HepG2 (cell line): ENCODE measurements at regions not wholly inside any gene's neighbourhood (a gene's known extent, or its start where the extent isn't known, plus 50 kb on each side); places are given as distances from the start of the nearest gene placed in this dataset.

ENCODE experiments used
- FOXC1 ChIP-seq: sonication (generic); formaldehyde crosslinking; IDR thresholded peaks from 2 replicates; pipeline ENCODE4 v1.8.0; 2022; ENCODE audit warnings: mild to moderate bottlenecking, missing genetic modification reagents, borderline replicate concordance
- ISL2 ChIP-seq: sonication (generic); formaldehyde crosslinking; IDR thresholded peaks from 2 replicates; pipeline ENCODE4 v1.5.0; 2020; ENCODE audit warnings: missing genetic modification reagents
- POLR2AphosphoS5 ChIP-seq: IDR thresholded peaks from 2 replicates; pipeline ENCODE4 v1.6.1; 2012; ENCODE audit warnings: low read depth, low read length
- REXO4 ChIP-seq: sonication (generic); formaldehyde crosslinking; IDR thresholded peaks from 2 replicates; pipeline ENCODE4 v1.8.0; 2022; ENCODE audit warnings: missing genetic modification reagents, mild to moderate bottlenecking, borderline replicate concordance
- SALL2 ChIP-seq: sonication (generic); formaldehyde crosslinking; IDR thresholded peaks from 2 replicates; pipeline ENCODE4 v1.8.1; 2023; ENCODE audit warnings: mild to moderate bottlenecking, missing genetic modification reagents, inconsistent platforms
- TBP ChIP-seq: sonication (generic); formaldehyde crosslinking; IDR thresholded peaks from 2 replicates; pipeline ENCODE4 v1.5.0; 2020; ENCODE audit warnings: missing genetic modification reagents
- ZNF749 ChIP-seq: sonication (generic); formaldehyde crosslinking; IDR thresholded peaks from 2 replicates; pipeline ENCODE4 v1.8.0; 2022; ENCODE audit warnings: mild to moderate bottlenecking, missing genetic modification reagents, moderate library complexity, borderline replicate concordance
- TF ChIP-seq, protein P1 (sequence below): sonication (generic); formaldehyde crosslinking; IDR thresholded peaks from 2 replicates; pipeline ENCODE4 v1.4.0; 2020; ENCODE audit warnings: missing genetic modification reagents
- TF ChIP-seq, protein P2 (sequence below): IDR thresholded peaks from 2 replicates; pipeline ENCODE4 v1.6.1; 2016; ENCODE audit warnings: mild to moderate bottlenecking, missing biosample characterization, missing genetic modification reagents

DNA sequence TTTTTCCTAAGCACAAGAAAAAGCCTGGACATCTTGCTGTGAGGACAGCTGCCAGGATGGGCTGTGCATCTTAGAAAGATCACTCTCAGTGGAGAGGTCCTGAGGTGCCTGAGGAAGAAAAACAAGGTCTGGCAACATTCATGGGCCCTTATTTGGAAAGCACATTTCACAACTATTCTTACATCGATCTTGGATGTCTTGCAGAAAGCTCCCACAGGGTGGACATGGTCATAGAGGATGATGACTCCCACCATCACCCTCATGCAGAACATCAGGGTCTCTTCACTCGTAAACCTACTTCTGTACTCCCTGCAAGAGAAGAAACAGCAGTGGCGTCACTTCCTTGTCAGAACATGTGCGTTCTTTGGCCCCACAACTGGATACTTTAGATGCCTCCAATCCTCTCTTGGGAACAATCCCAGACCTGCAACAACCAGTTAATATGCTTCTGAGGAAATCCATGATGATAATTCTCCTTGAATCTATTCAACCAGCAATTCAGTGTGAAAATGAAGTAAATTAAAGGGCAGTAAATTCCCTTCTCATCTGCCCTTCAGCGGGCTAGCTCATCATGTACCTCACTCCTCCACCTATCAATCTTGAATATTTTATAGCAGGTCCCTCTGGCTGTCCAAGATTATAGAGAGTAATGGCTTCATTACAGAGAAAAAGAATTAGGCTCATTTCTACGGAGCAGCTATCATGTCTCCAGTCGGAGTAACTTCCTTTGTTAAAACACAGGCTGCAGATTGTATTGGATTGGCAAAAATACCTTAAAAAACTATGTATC lies 106.2 kb downstream of the CYRIA start:
- TF ChIP-seq REXO4 (CRISPR knock-in tag): no peak
- TF ChIP-seq TBP: no peak
- TF ChIP-seq ZNF749 (CRISPR knock-in tag): no peak
- no peak for TF ChIP-seq SALL2 (CRISPR knock-in tag)
- TF ChIP-seq, protein P1, sequence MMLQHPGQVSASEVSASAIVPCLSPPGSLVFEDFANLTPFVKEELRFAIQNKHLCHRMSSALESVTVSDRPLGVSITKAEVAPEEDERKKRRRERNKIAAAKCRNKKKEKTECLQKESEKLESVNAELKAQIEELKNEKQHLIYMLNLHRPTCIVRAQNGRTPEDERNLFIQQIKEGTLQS (CRISPR knock-in tag): no peak
- TF ChIP-seq ISL2 (CRISPR knock-in tag): no peak
- TF ChIP-seq, protein P2, sequence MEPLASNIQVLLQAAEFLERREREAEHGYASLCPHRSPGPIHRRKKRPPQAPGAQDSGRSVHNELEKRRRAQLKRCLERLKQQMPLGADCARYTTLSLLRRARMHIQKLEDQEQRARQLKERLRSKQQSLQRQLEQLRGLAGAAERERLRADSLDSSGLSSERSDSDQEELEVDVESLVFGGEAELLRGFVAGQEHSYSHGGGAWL (CRISPR knock-in tag): no peak
- TF ChIP-seq POLR2AphosphoS5: no peak
- TF ChIP-seq FOXC1: no peak
